NCI-H226 (cell line): ENCODE measurements at regions not wholly inside any gene's neighbourhood (a gene's known extent, or its start where the extent isn't known, plus 50 kb on each side); places are given as distances from the start of the nearest gene placed in this dataset.

Experiments
- DNase-seq: peaks from one replicate; pipeline ENCODE4 v3.0.0-alpha.2; 2015

DNA sequence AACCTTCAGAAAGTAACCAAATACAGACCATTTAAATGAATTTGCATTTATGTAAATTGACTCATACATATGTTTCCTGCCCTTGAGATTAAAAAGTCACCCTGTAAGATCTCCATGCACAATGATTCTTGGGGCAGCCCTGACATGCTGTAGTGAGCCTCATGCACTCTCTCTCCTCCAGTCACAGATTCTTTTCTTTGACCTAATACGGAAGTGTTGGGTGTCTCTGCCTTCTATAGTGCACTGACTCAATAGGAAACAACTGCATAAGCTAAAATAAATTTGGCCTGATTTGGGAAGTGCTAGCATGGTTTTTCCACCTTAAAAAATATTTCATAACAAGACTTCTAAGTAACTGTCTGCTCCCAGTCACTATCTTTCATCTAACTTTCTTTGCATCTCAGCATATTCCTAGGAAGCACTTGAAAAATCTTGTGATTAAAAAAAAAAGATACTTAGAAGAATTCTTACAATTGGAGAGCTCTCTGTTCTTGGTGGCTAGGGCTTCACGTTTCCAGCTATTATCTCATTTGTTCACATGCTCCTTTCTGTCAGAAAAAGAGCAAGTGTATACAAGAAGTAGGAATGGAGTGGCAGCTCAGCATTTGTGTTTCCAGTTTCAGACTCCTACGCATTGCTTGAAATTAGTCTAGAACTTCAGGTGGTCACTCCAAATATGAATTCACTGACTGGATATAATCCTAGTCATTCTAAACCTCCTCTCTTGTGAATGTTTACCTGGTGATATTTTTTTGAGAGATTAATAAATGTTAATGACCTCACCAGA, 207.9 kb upstream of the COL8A1 start:
- DNase-seq = no peak

DNA sequence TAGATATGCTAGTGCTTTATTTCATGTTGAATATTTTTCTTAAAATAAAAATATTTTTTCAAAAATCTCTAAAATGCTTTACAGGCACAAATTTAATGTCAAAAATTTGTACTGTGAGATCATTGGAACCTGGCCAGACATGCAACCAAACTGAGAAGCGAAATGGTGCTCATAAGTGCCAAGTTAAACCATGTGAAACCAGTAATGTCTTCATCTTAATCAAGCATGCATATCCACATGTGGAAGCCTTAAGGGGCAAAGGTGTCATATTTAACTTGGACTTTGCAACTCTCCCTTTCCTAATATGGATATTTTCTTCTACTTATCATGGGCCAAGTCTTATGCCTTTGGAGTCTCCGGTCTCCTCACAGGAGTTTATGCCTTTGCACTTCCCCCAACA, 208.9 kb upstream of the COL8A1 start:
- DNase-seq = no peak

DNA sequence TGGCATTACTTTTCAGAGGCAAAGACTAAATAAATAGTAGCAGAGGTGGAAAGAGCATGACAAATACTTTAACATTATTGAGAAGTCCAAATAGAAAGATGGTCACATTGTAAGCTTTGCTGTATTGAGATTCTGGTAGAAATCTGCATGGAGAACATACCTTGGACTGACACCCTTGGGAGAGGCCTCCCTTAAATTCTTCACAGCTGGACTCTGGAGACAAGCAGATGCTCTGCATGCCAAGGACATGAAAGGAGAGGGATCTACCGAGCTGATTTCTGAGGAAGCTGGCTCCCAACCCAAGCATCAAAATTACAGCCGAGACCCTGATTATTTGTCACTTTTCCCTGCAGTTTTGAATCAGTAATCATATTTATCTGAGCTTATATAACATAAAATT, 212.5 kb upstream of the COL8A1 start:
- DNase-seq = no peak

DNA sequence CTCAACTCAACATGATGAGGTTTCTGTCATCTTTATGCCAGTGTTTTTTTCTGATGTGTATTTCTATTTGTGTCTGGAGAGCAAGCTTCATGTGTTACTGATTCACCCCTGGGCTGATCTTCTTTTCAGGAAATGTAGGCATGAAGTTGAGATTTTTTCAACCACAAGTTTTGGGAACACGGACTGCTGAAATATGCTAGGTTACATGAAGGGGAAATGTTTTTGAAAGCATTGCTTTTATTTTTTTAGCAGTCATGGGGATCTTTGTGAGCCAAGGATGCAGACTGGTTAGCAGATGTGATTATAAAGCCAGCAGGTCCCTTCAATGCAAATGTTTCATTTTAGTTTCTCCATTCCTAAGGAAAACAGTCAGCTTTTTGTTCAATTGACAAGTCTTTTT, 219.3 kb upstream of the COL8A1 start:
- no peak for DNase-seq

DNA sequence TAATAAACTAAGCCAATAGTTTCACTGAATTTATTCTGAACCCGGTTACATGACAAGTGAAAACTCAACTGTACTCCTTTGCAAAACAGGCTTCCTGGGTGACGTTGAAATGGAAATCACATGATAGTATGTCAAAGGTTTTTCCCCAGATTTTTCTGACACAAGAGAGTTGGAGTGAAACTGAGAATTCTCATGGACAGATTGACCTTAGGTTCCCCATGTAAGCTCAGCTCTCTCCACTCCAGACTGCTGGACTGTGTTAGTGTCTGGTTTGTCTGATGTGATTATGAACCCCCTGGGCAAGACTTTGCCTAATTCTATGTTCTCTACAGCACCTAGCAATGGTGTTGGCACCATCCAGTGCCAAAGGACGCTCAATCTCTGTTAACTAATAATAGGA, 219.7 kb upstream of the COL8A1 start:
- DNase-seq = no peak

DNA sequence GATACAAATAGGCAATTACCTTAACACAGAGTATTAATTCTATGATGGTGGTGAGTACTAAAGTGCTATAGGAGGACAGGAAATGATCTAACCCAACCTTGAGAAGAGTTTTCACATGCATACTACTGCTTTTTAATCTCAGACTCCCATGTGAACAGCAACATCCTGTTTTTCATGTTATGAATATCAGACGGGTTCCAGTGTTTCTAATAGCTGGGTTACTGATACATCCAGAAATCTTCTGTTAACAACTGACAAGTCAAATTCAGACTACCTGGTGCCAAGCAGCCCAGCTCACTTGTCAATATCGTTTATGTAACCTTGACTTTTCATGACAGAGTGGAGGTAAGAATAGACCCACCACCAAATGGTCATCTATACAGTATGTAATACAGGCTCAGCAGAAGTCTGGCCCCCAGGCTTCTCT, 220.2 kb upstream of the COL8A1 start:
- DNase-seq = peak; percentile 20

DNA sequence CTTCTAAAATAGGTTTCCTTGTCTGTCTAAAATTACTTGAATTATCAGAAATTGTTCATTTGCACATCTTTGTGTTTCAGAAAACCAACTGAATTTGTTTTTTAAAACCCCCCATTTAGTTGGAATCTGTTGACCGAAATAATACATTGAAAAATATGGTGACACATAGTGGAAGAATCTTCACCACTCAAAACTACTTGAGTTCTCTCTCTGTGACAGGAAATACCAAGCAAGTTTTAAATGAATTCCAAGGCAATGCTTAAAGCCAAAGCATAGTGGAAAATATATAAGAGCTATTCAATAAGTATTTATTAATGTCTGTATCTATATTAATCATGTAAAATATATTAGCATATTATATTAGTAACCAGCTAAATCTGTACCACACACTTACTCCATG, 224.9 kb upstream of the COL8A1 start:
- DNase-seq = peak; percentile 54

DNA sequence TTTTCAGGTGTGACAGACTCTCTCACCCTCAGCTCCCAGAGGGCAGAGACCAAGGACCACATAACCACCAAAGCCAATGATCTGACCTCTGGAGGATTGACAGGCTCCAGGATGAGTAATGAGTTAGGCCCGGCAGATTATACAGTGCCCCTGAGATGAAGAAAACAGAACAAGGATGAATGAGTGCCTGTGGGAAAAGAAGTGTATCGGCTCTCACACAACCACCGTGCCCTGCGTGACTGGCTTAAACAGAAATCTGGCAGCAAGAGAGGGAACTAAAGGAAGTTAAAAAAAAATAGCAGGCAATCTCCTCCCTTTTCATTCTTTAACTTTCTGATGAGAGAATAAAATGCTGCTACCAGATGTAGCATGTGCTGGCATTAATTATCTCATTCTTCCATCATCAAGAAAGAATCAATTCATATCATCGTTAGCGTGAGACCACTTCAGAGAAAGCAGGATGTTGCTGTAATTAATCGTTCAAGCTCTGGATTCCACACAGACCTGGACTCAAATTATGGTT, 227.5 kb upstream of the COL8A1 start:
- DNase-seq = peak; percentile 37

DNA sequence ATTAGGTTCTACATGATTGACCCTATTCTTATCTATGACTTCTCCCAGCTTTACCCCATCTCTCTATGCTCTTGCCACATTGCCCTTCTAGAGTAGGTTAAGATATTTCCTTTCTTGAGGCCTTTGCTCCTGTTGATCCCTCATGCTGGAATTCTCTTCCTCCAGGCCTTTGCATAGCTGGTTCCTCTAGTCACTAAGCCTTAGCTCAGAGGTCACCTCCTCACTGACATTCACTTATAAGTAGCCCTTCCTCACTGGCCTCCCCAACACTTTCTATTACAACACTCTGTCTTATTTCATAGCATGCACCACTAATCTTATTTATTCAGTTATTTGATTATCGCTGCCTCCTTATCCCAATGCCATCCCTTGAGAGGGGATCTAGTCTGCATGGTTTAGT, 228.4 kb upstream of the COL8A1 start:
- DNase-seq = peak; percentile 45

DNA sequence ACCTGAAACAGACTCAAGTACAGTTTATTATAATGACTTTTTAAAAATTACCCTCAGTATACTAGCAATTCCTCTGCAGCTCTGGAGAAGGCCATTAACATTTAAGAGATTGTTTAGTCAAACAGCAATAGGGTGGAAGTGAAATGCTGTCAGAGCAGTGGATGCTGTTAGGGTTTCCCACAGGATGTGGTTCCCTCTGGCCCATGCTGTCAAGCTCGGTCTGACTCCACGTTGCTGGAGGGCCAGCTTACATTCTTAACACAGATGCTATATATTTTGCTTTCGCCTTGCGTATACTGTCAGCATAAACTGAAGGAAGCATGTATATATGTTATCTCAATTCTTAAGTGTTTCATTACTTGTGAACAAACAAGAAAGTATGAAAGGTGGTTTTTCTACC, 231.1 kb upstream of the COL8A1 start:
- DNase-seq = no peak

DNA sequence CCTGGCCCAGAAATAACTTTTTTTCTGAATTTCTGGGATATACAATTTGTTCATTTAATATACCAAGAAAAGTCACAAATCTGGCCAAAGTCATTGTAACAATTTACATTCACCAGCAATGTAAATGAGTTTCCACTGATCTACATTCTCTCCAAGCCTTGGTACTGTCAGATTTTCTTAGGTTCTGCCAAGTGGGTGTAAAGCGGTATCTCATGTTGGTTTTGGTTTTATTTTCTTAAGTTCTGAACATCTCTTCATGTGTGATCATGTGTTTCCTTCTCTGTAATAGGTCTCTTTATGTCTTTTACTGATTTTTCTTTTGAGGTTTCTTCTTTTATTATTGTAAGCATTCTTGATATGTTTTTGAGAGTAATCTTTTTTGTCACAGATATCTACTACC, 235.6 kb upstream of the COL8A1 start:
- no peak for DNase-seq

DNA sequence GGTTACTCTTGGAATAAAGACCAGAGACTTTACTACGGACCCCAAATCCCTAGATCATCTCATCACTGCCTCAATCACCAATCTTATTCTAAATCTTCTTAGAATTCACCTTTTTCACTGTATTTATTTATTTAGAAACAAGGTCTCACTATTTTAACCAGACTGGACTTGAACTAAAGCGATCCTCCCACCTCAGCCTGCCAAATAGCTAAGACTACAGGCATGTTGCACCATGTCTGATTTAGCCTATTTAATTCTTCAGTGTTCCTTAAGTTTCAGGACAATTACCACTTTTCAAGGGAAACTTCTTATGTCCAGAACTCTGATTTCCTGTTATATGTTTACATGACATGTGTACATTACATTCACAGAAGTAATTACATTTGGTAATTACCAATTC, 238.0 kb upstream of the COL8A1 start:
- DNase-seq = no peak

DNA sequence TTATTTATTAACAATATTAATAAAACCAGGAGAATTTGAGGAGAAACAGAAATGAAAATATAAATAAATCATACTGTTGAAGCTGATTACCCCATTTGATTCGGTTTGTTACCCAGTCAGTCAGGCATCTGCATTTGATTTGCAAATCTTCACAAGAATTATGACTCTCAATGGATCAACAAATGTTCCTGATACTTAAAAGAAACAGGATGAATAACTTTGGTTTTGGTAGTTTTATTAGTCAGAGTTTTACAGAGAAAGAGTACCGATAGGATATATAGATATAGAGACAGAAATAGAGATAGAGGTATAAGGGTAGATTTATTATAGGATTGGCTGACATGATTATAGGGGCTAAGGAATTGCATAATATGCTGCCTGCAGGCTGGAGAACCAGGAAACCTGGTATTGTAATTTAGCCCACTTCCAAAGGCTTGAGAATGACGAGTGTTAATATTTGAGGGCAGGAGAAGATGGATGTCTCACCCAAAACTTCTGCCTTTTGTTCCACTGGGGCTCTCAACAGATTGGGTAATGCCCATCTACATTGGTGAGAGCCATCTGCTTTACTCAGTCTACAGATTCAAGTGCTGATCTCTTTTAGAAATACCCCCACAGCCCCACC, 241.6 kb upstream of the COL8A1 start:
- DNase-seq = no peak

DNA sequence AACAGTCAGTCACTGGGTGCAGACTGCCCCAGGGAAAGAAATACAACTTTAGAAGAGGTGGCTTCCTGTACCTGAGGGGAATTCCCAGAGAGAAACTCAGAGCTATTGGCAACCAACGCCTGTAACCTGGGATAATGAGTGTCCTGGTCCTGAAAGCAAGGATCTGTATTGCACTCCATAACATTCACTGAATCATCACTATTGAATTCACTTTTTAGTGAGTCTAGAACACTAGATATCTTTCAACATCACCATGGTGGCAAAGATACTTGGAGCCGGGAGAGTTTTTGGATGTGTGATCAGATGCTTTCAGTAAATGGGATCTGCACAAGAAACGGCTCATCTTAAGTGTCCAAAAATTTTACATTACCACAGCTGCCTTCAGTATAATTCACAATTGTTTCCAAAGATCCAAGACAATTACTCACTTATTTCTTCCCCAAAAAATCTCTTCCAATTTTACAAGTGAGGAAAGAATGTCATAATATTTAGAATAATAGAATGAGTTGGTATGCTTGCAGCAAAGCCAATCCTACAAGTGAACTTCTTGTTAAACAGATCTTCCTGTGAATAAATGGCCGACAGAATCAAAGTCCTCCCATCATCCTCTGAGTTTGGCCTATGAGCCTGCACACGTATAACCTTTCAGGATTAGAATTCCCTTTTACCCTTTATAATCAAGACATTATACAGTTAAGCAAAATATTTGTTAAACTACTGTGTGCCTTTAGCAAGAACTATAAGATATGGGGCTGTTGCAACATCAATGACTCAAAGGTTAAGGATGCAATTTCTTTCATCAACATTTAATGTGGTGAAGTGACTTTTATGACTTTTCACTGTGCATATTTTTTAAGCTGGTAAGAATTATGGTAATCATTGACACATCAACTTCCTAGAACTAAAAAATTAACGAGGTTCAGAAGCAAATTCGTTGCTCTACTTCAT, 243.3 kb upstream of the COL8A1 start:
- DNase-seq = peak; percentile 90

DNA sequence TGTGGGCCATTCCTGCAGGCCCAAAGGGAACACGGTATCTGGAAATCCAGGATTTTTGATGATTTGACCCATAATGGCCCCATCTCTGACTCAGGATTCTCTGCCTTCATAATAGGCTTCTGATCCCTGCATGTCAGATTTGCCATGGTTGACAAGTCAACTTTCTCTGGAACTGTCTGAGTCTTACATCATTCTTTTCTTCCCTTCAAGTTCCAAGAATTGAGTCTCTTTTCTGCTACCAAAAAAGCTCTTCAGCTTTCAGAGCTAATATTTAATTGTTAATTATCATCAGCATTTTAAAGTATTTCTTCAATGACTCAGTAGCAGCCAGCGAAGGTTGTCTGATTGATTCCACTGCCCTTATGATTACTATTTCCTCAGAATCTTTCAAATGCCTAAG, 244.4 kb upstream of the COL8A1 start:
- no peak for DNase-seq

DNA sequence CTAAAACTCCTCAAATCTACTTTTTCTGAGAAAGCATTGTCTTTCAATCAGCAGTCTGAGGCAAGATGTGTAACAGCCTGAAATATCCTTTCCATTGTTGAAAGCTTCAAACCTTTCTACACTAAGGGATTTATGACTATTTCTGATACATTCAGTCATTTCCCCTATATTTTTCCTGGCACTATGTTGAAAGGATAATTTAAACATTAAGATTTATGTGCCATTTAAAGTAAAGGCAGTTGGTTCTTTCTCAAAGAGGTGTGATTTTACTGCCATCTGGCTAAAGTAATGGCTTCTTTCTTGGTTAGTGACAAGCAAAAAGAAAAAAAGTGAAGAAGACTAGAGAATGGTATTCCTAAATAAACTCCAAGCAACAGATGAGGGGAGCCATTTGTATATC, 249.6 kb upstream of the COL8A1 start:
- no peak for DNase-seq

DNA sequence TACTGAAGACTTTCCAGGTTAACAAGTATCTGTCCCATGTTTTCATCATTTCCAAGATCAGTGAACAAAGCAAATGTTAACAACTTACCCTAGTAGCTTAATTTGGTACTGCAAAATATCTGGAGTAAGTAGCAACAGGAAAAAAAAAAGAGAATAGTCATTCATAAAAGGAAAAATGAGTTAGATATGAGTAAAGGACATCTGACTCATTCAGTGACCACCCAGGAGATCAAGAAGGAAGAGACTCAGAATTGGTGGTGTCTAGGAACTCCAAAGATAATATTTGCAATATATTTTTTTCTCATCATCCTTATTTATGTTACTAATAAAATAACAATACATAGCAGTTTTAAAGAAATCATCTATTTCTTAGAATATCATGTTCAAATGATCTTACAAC, 253.8 kb upstream of the COL8A1 start:
- DNase-seq = no peak

DNA sequence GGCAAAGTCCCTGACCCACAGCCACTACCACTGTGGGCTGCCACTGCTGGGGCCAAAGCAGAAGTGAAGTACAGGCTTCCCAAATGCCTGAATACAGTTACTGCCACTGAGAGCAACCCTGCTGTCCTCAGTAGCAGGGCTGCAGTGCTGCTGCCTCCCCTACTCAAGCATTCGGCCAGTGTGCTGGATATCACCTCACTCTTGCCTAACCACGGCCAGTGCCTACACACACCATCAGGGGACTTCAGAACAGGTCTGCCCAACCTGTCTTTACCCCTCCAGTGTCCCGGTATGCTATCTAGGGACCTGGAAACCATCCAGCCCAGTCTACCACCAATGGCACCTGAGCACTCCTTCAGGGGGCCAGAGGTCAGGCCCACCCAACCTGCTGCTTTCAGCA, 261.5 kb upstream of the COL8A1 start:
- DNase-seq = no peak

DNA sequence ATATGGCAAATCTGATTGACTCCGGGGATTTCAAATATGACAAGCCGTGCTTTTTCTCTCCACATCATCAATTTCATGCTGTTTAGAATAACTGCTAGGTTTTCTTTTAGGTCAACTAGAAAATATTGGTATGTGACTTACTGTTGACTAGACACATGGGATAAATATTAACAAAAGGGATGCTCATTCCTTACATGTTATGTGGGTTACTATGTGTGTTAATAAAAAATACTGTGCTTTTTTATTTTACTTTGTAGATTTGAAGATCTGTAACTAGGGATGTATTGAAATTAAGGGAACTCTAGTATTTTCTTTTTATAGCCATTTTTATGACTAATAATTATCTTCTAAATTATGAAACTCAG, 264.6 kb upstream of the COL8A1 start:
- DNase-seq = no peak

DNA sequence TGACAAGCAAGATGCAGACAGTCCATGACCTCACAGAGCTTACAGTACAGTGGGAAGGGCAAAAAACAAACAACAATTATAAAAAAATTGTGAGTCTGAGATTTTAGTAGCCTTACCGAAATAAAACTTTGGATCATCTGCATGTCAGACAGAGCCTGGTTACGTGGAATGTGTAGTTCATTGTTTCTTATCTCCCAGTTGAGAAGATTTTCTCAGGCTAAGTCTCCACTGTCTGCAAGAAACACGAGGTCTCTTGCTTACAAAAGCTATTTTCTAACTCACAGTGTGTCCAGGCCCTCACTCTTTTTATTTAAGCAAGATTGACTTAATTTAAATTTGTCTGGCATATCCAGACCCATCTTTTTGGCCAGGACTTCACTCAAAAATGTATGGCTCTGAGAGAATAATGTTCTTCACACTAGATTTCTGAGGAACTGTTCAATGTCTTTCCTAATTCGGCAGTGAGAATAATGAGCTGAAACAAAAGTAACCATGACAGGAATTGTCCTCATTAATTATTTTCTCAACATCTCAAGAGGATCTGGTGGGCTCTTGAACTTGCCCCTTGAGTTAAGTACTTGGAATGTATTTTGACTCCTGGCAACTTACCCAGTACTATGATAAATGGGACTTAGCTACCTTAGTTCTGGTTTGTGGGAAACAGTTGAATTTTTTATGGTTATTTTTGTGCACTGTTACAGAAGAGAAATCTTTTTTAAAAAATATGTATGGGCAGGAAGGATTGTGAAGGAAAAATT, 265.1 kb upstream of the COL8A1 start:
- DNase-seq = no peak

DNA sequence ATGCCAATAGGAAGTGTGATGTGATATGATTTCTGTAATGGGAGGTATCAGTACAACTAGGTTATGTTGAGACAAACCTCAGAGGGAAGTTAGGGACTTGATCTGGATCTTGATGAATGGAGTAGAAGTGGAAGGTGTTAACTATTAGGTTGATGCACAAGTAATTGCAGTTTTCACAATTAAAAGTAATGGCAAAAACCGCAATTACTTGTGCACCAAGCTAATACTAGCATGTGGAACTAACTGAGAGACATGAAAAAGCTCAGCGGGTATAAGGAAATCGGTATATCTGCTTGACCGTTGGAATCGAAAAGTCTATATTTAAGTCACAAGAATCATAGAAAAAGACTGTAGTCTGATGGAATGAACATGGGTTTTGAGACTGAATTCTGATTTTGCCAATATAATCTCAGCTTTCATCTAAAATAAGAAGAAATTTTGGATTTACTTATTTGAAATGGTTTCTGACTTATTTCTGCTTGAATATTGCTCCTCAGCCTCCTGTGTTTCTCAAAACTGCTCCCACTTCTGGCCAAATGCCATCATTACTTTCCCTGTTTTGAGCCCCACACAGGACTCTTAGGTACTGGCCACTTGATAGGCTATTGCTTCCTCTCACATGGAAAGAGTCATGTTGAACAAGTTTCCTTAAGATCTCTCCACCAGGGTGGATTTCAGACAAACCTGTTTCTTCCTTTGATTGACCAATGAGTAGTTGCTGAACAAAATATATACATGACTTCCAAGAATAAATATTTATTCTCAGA, 271.5 kb upstream of the COL8A1 start:
- DNase-seq = no peak

DNA sequence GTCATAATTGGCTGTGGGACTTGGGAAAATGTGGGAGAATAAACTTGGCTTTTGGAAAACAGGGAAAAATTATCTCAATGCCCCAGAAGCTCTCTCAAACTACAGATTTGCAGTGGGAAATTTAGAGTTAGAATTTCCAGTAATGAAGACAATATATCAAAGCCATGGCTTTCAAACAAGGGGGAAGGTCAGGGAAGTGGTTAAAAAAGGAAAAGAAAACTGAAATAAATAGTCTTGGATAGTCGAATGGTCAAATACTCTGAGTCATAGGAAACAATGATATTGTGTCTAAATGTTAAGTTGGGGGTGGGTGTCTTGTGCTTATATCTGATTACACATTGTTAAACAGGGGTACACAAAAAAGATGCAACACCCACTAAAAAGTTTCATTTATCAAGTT, 272.4 kb upstream of the COL8A1 start:
- no peak for DNase-seq
